ENCODE measurements at regions not wholly inside any gene's neighbourhood (a gene's known extent, or its start where the extent isn't known, plus 50 kb on each side); places are given as distances from the start of the nearest gene placed in this dataset.

DNA sequence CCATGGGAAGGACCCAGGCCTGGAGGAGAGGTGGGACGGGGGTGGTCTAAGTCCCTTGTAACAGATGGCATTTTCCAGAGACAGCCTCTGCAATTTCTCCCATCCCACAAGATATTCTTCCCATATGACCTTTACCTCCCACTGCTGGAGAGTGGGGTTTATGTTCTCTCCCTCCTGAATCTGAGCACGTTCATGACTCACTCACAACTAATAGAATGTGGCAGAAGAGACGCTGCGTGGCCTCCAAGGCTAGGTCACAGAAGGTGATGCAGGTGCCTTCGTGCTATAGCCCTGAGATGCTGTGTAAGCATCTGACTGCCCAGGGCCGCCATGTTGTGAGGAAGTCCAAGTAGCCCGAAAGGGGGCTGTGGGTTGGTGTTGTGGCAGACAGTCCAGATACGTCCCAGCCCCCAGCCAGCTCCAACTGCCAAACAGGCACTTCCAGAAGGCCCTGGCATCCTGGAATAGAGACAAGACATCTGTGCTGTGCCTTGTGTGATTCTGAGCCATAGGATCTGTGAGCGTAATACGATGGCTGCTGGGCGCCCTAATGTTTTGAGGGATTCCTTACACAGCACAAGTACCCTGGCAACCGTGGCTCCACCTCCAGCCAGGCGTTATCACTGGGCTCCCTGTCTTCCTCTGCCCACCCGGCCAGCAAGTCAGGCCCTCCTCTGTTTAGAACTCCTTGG lies 56.1 kb upstream of the NCOR2 start:
- Histone ChIP-seq H3K27me3 (ENCODE audit: control insufficient read depth, insufficient read depth, low read length) (no peaks in the 10 kb centered on the region), H3K9me3 (ENCODE audit: control insufficient read depth, low read length) (no peaks in the 10 kb centered on the region), H2AFZ (no peak overlapping the region), H3K27ac (no peak overlapping the region), H3K36me3 (ENCODE audit: control insufficient read depth, insufficient read depth, low read length) (no peaks in the 10 kb centered on the region), H3K4me2 (ENCODE audit: low read length) (no peak overlapping the region), H3K4me3 (ENCODE audit: low read depth, low read length) (no peak overlapping the region), H3K9ac (no peak overlapping the region), H3K4me1 (no peaks in the 10 kb centered on the region), H3K79me2 (no peaks in the 10 kb centered on the region)
- TF ChIP-seq, protein P1, sequence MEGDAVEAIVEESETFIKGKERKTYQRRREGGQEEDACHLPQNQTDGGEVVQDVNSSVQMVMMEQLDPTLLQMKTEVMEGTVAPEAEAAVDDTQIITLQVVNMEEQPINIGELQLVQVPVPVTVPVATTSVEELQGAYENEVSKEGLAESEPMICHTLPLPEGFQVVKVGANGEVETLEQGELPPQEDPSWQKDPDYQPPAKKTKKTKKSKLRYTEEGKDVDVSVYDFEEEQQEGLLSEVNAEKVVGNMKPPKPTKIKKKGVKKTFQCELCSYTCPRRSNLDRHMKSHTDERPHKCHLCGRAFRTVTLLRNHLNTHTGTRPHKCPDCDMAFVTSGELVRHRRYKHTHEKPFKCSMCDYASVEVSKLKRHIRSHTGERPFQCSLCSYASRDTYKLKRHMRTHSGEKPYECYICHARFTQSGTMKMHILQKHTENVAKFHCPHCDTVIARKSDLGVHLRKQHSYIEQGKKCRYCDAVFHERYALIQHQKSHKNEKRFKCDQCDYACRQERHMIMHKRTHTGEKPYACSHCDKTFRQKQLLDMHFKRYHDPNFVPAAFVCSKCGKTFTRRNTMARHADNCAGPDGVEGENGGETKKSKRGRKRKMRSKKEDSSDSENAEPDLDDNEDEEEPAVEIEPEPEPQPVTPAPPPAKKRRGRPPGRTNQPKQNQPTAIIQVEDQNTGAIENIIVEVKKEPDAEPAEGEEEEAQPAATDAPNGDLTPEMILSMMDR (IDR thresholded peaks at IDR 0.05): no peak

DNA sequence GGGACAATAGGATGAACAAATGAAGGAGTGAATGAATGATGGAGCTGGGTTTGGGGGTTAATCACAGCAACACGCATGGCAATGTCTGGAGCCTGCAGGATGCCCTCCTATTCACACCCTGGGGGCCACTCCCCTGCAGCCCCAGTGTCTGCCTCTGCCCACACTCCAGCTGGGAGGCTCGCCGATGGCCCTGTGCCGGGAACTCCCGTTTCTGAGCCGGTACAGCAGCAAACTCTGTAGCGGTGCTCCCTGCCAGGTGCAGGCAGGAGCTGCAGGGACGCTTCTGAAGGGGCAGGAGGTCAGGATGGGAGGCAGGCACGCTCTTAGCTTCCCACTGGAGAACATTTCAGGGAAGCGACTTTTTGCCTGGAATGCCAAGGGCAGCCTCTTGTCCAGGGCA lies 55.4 kb upstream of the NCOR2 start:
- H3K9ac ChIP-seq: no peak overlapping the region

DNA sequence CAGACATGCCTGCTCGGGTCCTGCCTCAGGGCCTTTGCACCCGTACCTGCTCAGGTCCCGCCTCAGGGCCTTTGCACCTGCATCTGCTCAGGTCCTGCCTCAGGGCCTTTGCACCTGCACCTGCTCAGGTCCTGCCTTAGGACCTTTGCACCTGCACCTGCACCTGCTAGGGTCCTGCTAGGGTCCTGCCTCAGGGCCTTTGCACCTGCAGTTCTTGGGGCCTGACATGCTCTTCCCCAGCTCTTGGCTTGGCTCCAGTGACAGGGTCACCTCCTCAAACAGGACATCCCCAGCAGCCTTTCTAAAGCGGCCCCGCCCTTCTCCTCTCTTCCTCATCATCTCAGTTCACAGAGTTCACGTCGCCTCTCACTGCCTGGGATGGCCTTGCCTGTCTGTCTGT lies 54.9 kb upstream of the NCOR2 start:
- Histone ChIP-seq H3K4me3 (ENCODE audit: low read depth, low read length) (no peak overlapping the region), H2AFZ (no peak overlapping the region), H3K36me3 (ENCODE audit: control insufficient read depth, insufficient read depth, low read length) (no peaks in the 10 kb centered on the region), H3K9me3 (ENCODE audit: control insufficient read depth, low read length) (no peaks in the 10 kb centered on the region), H3K27ac (no peak overlapping the region), H3K4me1 (no peaks in the 10 kb centered on the region), H3K9ac (no peak overlapping the region), H3K79me2 (no peaks in the 10 kb centered on the region), H3K27me3 (ENCODE audit: control insufficient read depth, insufficient read depth, low read length) (no peaks in the 10 kb centered on the region), H3K4me2 (ENCODE audit: low read length) (no peak overlapping the region)
- TF ChIP-seq, protein P1 (IDR thresholded peaks at IDR 0.05): no peak

More for the DNA sequence above, 55.4 kb upstream of the NCOR2 start:
- no peak overlapping the region for H3K27ac ChIP-seq
- TF ChIP-seq, protein P1 (IDR thresholded peaks at IDR 0.05): no peak
- H2AFZ ChIP-seq: no peak overlapping the region
- H3K4me2 ChIP-seq (ENCODE audit: low read length): no peak overlapping the region
- H3K4me1 ChIP-seq: no peaks in the 10 kb centered on the region
- no peaks in the 10 kb centered on the region for H3K27me3 ChIP-seq (ENCODE audit: control insufficient read depth, insufficient read depth, low read length)
- no peak overlapping the region for H3K4me3 ChIP-seq (ENCODE audit: low read depth, low read length)
- H3K36me3 ChIP-seq (ENCODE audit: control insufficient read depth, insufficient read depth, low read length): no peaks in the 10 kb centered on the region
- no peaks in the 10 kb centered on the region for H3K9me3 ChIP-seq (ENCODE audit: control insufficient read depth, low read length)
- no peaks in the 10 kb centered on the region for H3K79me2 ChIP-seq

DNA sequence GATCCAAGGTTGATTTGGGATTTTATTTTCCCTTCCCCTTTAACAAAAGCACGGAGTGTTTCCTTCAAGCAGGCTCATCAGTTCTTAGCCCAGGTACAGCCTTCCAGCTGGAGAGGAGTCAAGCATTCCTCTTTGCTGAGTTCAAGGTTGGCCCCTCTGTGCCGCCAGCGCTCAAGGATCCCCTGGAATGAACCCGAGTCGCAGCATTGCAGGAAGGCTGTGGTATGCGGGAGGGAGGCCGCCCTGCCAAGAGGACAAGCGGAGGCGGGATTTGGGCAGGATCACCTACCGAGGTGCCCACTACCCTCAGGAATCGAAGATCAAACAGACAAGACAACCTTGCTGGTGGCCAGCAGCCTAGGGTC lies 53.9 kb upstream of the NCOR2 start:
- H3K36me3 ChIP-seq (ENCODE audit: control insufficient read depth, insufficient read depth, low read length): no peaks in the 10 kb centered on the region
- H2AFZ ChIP-seq: no peak overlapping the region
- no peak overlapping the region for H3K4me2 ChIP-seq (ENCODE audit: low read length)
- no peaks in the 10 kb centered on the region for H3K79me2 ChIP-seq
- TF ChIP-seq, protein P1 (IDR thresholded peaks at IDR 0.05): no peak
- H3K4me3 ChIP-seq (ENCODE audit: low read depth, low read length): no peak overlapping the region
- H3K9me3 ChIP-seq (ENCODE audit: control insufficient read depth, low read length): no peaks in the 10 kb centered on the region
- H3K4me1 ChIP-seq: no peaks in the 10 kb centered on the region
- H3K27me3 ChIP-seq (ENCODE audit: control insufficient read depth, insufficient read depth, low read length): no peaks in the 10 kb centered on the region
- no peak overlapping the region for H3K27ac ChIP-seq
- H3K9ac ChIP-seq: no peak overlapping the region

DNA sequence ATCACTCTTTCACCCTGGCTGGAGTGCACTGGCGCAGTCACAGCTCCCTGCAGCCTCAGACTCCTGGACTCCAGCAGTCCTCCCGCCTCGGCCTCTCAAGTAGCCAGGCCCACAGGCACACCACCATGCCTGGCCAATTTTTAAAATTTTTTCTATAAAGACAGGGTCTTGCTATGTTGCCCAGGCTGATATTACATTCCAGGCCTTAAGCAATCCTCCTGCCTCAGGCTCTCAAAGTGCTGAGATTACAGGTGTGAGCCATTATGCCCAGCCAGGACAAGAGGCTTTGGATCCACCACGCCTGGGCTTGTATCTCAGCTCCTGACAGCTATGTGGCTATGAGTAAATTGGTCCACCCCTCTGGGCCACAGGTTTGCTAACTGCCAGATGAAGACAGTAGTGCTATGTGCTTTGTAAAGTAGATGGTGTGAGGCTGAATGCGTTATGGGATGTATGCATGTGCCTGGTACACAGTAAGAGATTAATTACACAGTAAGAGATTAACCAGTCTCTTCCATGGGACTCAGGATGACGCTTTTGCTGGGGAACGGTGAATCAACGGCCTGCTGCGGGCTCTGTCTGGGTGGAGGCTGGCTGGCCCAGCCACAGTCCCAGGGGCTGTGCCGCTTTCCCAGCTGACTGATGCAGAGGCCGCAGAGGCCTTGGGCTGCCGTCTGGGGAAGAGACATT lies 53.3 kb upstream of the NCOR2 start:
- Histone ChIP-seq H3K9ac (no peak overlapping the region), H2AFZ (no peak overlapping the region)

More for the DNA sequence above, 53.3 kb upstream of the NCOR2 start:
- Histone ChIP-seq H3K27ac (no peak overlapping the region), H3K9me3 (ENCODE audit: control insufficient read depth, low read length) (no peaks in the 10 kb centered on the region), H3K4me2 (ENCODE audit: low read length) (no peak overlapping the region), H3K4me3 (ENCODE audit: low read depth, low read length) (no peak overlapping the region), H3K79me2 (no peaks in the 10 kb centered on the region), H3K27me3 (ENCODE audit: control insufficient read depth, insufficient read depth, low read length) (no peaks in the 10 kb centered on the region), H3K36me3 (ENCODE audit: control insufficient read depth, insufficient read depth, low read length) (no peaks in the 10 kb centered on the region), H3K4me1 (no peaks in the 10 kb centered on the region)
- TF ChIP-seq, protein P1 (IDR thresholded peaks at IDR 0.05): no peak
